ENCODE measurements at regions not wholly inside any gene's neighbourhood (a gene's known extent, or its start where the extent isn't known, plus 50 kb on each side); places are given as distances from the start of the nearest gene placed in this dataset.

DNA sequence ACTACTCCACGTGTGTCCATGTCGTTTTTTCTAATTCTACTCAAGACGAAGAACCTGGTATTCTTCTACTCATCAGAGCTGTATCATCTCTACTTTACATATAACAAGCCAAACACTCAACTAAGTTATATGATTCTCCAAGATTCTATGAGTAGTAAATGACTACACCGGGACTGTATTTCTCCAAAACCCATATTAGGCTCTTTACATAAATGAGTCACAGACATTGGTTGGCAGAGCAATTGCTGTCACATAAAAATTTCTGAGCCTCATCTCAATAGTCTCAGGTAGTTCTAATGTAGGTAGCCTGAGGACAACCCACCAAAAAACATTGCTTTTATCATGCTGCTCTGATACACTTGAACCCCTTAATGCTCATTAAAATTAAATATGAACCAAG lies 1092.3 kb upstream of the NXPH2 start:
- TF ChIP-seq GATA3 (IDR thresholded peaks at IDR 0.05; ENCODE audit: low read depth, low read length): no peak
- no peak for TF ChIP-seq GATA2 (IDR thresholded peaks at IDR 0.05; ENCODE audit: low read depth, low read length)

DNA sequence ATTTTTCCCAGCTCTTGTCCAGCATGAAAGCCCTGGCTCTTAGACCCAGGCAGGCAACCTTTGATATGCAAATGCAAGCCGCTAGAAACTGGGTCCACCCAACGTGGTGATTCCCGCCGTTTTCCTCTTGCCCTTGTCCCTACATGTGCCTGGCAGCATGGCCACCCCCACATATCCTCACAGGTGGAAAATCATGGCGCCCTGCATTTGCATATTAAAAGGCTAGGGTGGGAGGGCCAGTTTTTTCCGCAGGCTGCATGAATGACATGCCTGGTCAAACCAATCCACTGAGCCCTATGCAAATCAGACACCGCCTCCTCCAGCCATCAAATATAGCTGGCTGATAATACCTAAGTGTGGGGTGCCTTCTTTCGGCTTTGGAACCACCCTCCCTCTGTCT lies 1091.8 kb upstream of the NXPH2 start:
- TF ChIP-seq GATA2 (IDR thresholded peaks at IDR 0.05; ENCODE audit: low read depth, low read length) (no peak), GATA3 (IDR thresholded peaks at IDR 0.05; ENCODE audit: low read depth, low read length) (no peak)

DNA sequence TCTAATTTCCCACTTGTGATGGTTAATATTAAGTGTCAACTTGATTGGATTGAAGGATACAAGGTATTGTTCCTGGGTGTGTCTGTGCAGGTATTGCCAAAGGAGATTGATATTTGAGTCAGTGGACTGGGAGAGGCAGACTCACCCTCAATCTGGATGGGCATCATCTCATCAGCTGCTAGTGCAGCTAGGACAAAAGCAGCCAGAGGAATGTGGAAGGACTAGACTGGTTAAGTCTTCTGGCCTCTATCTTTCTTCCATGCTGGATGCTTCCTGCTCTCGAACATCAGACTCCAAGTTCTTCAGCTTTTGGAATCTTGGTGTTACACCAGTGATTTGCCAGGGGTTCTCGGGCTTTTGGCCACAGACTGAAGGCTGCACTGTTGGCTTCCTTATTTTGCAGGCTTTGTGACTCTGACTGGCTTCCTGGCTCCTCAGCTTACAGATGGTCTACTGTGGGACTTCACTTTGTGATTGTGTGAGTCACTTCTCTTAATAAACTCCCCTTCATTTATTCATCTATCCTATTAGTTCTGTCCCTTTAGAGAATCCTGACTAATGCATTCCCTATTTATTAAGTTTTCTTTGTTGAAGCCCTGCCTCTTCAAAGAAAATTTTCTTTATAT lies 1087.5 kb upstream of the NXPH2 start:
- TF ChIP-seq GATA2 (IDR thresholded peaks at IDR 0.05; ENCODE audit: low read depth, low read length): no peak
- TF ChIP-seq GATA3 (IDR thresholded peaks at IDR 0.05; ENCODE audit: low read depth, low read length): no peak

DNA sequence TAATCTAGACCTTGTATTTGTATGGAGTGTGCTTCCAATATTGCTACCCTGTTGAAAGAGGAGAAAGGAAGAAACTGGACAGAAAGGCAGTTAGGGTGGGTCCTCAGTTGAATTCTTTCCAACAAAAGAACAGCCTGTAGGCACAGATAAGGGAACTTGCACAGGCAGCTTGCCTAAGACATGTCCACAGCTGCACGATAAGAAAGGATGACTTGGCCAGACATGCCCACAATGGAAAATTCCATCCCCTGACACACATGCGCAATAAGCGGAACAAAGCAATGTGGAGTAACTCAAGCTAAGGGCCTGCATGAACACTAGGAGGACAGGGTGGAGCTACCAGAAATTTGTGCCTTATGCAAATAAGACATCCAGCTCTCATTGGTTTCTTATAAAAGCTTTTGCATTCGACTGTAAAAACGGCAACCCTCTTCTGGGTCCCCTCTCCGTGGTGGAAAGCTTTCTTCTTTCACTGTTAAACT lies 1084.7 kb upstream of the NXPH2 start:
- no peak for TF ChIP-seq GATA2 (IDR thresholded peaks at IDR 0.05; ENCODE audit: low read depth, low read length)

DNA sequence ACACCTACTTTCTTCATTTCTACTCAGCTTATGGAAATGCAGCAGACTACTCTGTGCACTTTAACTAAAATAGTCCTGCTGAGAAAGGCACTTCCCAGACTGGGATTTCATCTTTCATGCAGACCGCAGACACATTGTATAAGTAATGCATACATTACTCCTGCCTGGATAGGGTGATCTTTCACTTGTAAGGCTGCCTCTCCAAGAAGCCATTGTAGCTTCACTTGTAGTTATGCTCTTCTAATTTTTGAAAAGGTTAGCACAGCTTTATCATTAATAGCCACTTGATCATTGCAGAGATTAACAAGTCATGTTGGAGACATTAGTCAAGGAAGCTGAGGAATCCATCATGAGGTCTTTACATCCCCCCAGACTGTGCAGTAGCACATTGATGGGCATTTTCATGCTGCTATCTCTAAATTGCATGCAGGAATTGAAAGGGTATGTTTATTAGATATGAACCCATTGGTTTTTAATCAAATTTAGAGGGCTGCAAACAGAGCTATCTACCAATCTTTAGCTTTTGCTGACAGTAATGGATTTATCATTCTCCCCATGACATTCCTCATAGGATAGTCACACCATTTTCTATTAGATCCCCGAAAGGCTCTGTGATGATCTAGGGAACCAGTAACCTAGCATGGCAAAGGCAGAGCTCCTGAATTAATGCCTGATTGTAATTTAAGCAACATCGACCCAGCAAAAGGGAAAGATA lies 1074.7 kb upstream of the NXPH2 start:
- TF ChIP-seq GATA3 (IDR thresholded peaks at IDR 0.05; ENCODE audit: low read depth, low read length): no peak
- TF ChIP-seq GATA2 (IDR thresholded peaks at IDR 0.05; ENCODE audit: low read depth, low read length): no peak

DNA sequence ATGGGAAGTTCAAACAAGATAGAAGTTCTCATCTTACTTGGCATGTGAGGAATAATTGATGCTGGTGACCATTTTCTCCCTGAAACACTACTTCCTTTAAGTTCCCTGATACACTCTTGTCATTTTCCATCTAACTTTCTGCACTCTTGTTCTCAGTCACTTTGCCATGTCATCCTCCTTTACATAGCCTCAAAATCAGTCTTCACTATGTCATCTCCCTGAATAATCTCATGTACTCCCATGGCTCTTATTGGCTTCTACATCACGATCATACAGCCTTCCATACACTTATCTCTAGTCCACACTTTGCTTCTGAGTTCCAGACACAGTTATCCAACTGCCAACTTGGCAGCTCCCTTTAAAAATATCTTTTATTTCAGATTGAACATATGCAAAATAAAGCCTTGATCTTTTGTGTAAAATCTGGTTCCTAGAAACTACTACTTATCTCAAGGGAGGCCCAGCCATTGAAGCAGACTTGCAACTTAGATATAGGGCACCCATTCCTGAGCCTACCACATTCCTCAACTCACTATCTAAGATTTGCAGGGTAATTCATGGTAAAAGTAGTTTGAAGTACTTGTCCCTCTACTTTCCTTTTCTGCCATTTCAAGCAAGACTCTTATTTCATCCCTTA lies 1070.2 kb upstream of the NXPH2 start:
- TF ChIP-seq GATA2 (IDR thresholded peaks at IDR 0.05; ENCODE audit: low read depth, low read length) (no peak), GATA3 (IDR thresholded peaks at IDR 0.05; ENCODE audit: low read depth, low read length) (no peak)

DNA sequence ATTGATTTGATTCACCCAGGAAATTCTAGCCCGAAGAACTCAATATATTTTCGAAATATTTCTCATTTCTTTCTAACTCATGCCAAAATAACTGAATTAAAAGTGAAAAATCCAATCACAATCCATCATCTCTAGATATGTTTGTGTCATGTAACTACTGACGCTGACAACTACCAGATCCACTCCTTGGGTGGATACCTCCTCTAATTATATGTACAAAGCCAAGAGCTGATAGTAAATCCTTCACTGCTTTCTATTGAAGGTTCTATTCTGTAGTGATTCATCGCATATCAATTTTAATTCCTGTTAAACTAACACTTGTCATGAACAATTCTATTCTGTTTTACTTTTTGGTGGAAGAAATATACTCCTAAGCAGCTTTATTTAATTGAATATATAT lies 1056.6 kb upstream of the NXPH2 start:
- TF ChIP-seq GATA3 (IDR thresholded peaks at IDR 0.05; ENCODE audit: low read depth, low read length) (no peak), GATA2 (IDR thresholded peaks at IDR 0.05; ENCODE audit: low read depth, low read length) (no peak)

DNA sequence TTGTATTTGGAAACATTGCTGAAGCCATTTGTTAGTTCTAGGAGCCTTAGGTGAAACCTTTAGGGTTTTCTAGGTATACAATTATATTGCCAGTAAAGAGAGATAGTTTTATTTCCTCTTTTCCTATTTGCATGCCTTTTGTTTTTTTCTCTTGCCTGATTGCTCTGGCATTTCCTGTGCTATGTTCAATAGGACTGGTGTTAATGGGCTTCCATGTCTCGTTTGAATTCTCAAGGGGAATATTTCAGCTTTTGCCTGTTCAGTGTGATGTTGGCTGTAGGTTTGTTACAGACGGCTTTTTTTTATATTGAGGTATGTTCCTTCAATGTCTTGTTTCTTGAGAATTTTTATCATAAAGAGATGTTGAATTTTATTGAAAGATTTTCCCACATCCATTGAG lies 1054.9 kb upstream of the NXPH2 start:
- TF ChIP-seq GATA3 (IDR thresholded peaks at IDR 0.05; ENCODE audit: low read depth, low read length): no peak
- TF ChIP-seq GATA2 (IDR thresholded peaks at IDR 0.05; ENCODE audit: low read depth, low read length): no peak

DNA sequence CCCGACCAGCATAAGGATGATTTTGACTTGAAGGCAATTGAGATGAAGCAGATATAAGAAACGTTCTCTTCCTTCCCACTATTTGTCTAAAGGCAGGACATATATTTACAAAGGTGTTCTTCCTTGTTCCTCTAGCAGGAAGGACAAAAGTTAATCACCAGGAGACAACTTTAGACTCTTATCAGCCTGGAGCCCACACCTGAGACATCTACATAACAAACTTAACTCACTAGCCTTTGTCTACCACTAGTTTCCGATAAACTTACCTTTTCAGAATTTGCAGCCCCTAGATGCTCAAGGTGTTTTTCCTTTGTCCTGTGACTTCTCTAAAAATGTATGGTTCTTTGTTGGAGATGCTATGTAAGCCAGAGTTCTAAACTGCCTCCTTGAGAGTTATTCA lies 1047.8 kb upstream of the NXPH2 start:
- TF ChIP-seq GATA2 (IDR thresholded peaks at IDR 0.05; ENCODE audit: low read depth, low read length): no peak
- TF ChIP-seq GATA3 (IDR thresholded peaks at IDR 0.05; ENCODE audit: low read depth, low read length): no peak

DNA sequence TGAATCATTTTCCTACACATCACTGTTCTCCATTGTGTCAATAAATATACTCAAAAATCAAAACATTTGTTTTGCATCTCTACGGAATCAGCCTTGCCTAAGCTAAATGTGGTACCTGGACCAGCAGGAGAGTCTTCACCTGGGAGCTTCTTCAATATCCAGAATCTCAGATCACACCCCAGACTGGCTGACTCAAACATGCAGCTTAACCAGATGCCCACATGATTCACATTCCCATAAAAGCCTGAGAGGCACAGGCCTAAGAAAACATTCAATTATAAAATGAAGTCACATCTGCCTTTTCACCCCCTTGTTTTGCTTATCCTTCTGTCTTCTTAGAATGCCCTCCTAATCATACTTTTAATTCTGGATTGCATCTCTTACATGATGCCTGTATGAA lies 1045.5 kb upstream of the NXPH2 start:
- TF ChIP-seq GATA2 (IDR thresholded peaks at IDR 0.05; ENCODE audit: low read depth, low read length) (no peak), GATA3 (IDR thresholded peaks at IDR 0.05; ENCODE audit: low read depth, low read length) (no peak)

DNA sequence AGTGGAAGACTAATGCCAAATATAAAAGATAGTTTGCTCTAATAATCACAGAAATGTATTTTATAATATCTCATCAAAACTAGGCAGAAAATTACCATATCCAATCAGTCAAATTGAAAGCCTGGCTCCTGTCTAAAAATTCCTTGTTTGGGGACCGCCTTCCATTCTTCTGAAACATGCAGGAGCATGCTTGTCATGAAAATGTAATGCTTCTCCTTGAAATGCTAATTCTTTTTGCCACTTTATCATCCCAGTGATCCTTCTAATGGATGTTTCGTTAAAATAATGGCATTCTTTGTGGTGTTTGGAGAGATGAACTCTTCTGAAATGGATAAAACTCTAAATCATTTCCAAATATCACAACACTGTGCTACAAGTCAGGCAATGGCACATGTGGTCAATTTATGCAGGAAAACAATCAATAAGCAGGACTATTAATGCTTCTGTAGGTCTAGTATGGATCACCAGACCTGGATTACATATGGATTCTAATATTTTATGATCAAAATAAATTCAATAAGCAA lies 1039.1 kb upstream of the NXPH2 start:
- no peak for TF ChIP-seq GATA2 (IDR thresholded peaks at IDR 0.05; ENCODE audit: low read depth, low read length)
- TF ChIP-seq GATA3 (IDR thresholded peaks at IDR 0.05; ENCODE audit: low read depth, low read length): no peak

DNA sequence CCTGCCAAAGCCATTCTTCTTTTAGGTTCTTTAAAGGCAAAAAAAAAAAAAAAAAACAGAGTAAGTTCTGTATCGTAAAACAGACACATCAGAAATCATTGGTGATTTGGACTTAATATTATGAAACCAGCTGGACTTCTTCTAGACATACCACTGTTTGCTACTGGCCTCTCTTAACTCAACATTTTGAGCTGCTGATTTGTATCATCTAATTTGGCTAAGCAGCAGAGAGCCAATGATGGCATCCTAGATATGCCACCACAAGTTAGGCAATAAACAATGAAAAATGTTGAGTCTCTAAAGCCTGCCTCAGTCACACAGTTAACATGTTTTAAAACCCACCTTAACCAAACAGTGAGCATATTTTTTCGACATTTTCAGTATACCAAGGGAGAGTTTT lies 1034.3 kb upstream of the NXPH2 start:
- TF ChIP-seq GATA2 (IDR thresholded peaks at IDR 0.05; ENCODE audit: low read depth, low read length): peak; percentile 57; the same call in 1 of the 2 replicates
- peak; percentile 57; the same call in 1 of the 2 replicates for TF ChIP-seq GATA3 (IDR thresholded peaks at IDR 0.05; ENCODE audit: low read depth, low read length)

DNA sequence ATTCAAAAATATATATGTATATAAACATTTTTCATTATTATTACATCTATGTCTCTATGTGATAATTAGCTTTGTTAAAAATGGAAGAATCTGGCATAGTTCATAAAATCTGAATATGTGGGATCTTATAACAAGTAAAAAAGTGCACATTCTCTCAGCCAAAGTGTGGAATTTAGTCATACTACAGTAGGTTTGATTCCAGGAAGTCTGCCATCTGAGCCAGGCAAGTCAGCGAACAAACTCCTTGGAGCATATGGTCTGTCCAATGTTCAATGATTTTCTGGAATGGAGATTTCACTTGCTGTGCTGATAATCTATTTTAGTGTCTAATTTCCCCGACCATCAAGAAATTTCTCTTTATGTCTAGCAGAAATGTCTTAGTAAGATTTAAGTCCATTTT lies 1033.2 kb upstream of the NXPH2 start:
- TF ChIP-seq GATA3 (IDR thresholded peaks at IDR 0.05; ENCODE audit: low read depth, low read length): no peak
- TF ChIP-seq GATA2 (IDR thresholded peaks at IDR 0.05; ENCODE audit: low read depth, low read length): no peak

DNA sequence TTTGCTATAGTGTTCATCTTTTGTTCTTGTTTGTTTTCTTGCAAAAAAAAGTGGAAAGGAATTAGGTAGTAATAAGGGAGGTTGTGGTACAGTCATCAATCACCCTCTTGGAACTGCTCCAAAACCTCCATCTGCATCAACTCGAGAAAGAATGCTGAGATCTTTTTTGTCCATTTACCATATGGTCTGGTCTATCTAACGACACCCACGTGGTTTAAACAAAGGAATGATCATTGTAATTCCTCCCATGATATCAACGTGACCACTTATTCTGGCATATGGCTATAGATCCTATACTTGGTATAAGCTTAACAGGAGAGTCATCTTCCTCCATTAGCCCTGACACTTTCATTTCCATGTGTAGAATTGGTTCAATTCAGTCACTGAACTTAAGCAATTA lies 1025.3 kb upstream of the NXPH2 start:
- no peak for TF ChIP-seq GATA3 (IDR thresholded peaks at IDR 0.05; ENCODE audit: low read depth, low read length)
- no peak for TF ChIP-seq GATA2 (IDR thresholded peaks at IDR 0.05; ENCODE audit: low read depth, low read length)

DNA sequence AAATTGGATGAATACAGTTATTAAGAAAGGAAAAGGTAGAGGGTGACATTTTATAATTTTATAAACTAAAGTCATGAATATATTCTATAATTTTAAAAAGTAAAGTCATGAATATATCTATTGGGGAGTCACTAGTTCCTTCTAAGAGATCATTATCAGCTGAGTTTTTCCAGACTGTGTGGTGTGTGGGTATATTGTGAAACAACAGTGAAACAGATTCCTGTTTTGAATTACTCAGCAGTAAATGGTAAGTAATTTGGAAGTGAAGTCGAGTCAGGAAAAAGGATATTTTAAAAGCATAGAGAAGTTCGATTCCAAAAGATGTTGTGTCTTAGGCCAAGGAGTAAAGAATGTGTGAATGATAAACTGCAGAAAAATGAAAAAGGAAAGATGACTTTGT lies 1018.2 kb upstream of the NXPH2 start:
- TF ChIP-seq GATA2 (IDR thresholded peaks at IDR 0.05; ENCODE audit: low read depth, low read length) (no peak), GATA3 (IDR thresholded peaks at IDR 0.05; ENCODE audit: low read depth, low read length) (no peak)
